22Rv1 (cell line): ENCODE measurements at regions not wholly inside any gene's neighbourhood (a gene's known extent, or its start where the extent isn't known, plus 50 kb on each side); places are given as distances from the start of the nearest gene placed in this dataset.
"Not testable (repeated sequence)": the region's sequence is repeated elsewhere in the genome, so short reads cannot be mapped to it uniquely, and the experiment has no call there.

Experiments
- H3K27ac ChIP-seq: fragments of 450-650 bp; 2 replicates; pipeline ENCODE4 v1.5.1; 2017
- ZFX ChIP-seq: fragments of 450-650 bp; IDR thresholded peaks from 2 replicates; pipeline ENCODE4 v1.6.1; 2017; ENCODE audit warnings: antibody characterized with exemption, borderline replicate concordance
- TF ChIP-seq, protein P1 (sequence below): fragments of 450-650 bp; IDR thresholded peaks from 2 replicates; pipeline ENCODE4 v1.5.1; 2017; ENCODE audit warnings: mild to moderate bottlenecking

DNA sequence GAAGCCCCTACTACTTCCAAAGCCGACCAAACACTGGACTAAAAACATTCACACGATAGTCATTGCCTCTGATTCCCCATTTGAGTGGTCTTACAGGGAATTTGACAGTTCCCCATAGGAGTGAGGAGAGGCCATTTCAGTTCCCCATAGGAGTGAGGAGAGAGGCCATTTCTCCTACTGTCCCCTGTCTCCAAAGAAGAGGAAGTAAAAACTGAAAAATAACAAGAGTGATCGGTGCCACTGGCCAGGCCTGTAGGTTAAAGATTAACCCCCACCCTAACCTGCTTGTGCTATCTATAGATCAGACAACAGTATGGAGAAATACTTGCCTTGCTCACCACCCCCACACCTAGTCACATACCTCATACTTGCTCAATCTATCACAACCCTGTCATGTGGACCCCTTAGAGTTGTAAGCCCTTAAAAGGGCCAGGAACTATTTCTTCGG, 204.0 kb upstream of the MOCS1 start:
- peak overlapping the region; percentile 56 for H3K27ac ChIP-seq

DNA sequence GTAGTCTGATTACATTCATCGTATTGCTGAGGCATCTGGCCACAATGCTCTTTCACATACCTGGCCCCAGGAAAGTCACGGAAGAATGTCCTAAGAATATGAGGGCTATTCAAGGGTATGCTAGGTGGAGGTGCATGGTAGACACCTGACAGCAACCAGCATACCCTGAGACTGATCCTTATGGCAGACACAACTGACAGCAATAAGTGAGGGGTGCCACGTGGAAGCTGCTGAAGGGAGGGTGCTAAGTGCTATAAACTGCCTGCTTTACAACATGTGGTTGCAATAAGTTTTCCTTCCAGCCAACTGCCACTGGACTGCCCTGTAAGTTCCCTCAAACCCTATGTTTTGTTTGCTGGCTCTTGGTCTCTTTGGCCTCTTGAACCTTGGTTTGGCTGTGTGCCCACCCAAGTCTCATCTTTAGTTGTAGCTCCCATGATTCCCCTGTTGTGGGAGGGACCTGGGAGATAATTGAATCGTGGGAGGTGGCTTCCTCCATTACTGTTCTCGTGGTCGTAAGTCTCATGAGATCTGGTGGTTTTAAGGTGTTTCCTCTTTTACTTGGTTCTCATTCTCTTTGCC, 201.3 kb upstream of the MOCS1 start:
- no peak overlapping the region for H3K27ac ChIP-seq
- TF ChIP-seq, protein P1, sequence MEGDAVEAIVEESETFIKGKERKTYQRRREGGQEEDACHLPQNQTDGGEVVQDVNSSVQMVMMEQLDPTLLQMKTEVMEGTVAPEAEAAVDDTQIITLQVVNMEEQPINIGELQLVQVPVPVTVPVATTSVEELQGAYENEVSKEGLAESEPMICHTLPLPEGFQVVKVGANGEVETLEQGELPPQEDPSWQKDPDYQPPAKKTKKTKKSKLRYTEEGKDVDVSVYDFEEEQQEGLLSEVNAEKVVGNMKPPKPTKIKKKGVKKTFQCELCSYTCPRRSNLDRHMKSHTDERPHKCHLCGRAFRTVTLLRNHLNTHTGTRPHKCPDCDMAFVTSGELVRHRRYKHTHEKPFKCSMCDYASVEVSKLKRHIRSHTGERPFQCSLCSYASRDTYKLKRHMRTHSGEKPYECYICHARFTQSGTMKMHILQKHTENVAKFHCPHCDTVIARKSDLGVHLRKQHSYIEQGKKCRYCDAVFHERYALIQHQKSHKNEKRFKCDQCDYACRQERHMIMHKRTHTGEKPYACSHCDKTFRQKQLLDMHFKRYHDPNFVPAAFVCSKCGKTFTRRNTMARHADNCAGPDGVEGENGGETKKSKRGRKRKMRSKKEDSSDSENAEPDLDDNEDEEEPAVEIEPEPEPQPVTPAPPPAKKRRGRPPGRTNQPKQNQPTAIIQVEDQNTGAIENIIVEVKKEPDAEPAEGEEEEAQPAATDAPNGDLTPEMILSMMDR = no peak
- TF ChIP-seq ZFX = no peak

More for the DNA sequence above, 204.0 kb upstream of the MOCS1 start:
- TF ChIP-seq ZFX = no peak
- TF ChIP-seq, protein P1 = no peak

DNA sequence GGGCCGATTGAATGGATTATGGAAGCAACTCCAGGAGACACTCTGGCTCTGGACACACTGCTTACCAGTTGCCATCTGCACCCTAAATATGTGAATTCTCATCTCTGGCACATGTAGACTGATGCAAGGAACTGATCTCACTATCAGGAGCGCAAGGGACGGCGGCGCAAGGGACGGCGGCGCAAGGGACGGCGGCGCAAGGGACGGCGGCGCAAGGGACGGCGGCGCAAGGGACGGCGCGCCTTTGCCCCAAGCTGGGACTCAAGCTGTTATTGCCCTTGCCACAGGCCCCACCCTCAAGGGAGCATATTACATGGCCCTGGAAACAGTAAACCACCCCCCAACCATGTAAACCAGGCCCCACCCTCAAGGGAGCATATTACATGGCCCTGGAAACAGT, 199.7 kb upstream of the MOCS1 start:
- not testable (repeated sequence) for H3K27ac ChIP-seq

DNA sequence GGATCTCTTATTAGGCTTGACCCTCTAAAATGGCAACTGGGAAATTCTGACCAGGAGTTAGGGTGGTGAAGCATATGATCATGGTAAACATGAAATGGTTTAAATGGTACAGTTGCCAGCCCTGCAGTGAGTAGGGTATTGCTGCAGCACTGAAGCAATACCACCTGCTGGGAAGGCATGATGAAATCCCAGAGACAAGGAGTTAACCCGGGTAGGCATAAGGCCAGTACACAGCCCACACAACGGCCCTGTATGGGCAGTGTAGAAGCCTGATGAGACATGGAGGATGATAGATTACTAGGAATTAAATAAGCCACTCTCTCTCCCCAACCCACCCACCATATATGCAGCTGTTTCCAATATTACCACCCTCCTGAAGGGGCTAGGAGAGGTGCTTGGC, 197.4 kb upstream of the MOCS1 start:
- no peak for TF ChIP-seq ZFX
- TF ChIP-seq, protein P1 = no peak
- no peak overlapping the region for H3K27ac ChIP-seq

DNA sequence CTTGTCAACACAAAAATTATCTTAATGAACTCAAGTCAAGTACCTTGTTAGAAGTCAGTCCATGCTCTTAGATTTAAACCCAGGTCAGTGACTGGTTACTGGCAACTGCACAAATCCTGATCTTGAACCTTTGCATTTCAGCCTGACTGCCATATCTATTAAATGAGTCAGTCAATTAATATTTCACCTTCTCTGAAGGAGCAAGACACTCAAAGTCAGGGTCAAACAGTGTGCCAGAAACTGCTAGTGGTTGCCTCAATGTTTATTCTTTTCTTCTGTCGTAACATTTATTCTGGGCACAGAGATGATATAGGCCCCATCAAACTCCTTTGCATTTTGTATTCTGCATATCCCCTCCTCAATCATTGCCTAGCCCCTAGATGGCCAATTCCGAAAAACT, 193.9 kb upstream of the MOCS1 start:
- no peak overlapping the region for H3K27ac ChIP-seq
- TF ChIP-seq, protein P1 = no peak
- no peak for TF ChIP-seq ZFX

DNA sequence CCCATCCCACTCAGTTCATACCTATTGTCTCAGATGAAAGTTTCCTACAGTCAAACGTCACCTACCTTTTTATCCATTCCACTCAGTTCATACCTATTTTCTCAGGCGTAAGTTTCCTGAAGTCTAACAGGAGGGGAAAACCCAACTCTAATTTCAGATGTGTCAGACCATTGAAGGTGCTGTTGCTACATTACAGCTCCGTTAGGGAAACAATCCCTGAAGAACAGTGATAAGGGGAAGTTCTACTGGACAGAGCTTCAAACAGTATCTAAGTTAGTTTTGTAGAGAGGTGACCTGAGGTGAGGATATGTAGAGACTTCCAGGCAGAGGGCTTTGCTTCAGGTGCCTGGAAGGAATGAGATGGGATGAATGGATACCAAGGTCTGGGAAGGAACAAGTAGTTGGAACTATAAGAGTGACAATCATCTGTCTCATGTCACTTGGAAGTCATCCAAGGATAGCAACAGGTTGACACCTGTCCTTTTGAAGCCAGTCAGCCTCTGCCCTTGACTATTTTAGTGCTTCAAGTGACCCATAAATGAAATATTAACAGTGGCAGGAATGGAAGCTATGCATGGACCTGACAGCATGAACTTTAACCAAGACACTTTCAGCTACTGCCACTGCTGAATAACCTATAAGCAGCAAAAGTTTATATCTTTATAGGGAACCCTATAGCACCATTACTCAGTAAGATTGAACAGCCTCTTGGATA, 191.6 kb upstream of the MOCS1 start:
- TF ChIP-seq, protein P1 = no peak
- TF ChIP-seq ZFX = no peak
- H3K27ac ChIP-seq = no peak overlapping the region

DNA sequence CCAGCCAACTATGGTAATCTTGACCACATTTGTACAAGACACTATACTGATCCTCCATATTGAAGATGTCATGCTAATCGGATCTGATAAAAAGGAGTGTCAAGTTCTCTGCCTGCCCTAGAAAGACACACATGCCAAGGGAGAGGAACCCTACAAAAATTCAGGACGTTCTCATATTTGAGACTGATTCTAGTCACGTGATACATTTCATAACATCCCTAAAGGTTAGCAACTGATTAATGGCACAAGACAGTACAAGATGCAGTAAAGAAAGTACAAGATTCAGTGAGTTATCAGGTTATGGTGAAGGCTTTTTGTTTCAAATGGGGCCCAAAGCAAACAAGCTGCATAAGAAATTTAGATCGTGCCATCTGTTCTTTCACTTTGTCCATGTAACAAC, 190.7 kb upstream of the MOCS1 start:
- H3K27ac ChIP-seq = no peak overlapping the region
- no peak for TF ChIP-seq ZFX
- TF ChIP-seq, protein P1 = no peak
